H1 (cell line): ENCODE measurements at regions not wholly inside any gene's neighbourhood (a gene's known extent, or its start where the extent isn't known, plus 50 kb on each side); places are given as distances from the start of the nearest gene placed in this dataset.

ENCODE experiments used
- CTCF ChIA-PET: fragments of 300-600 bp; sonication (Branson Sonifier 250); formaldehyde crosslinking; loops from one replicate; lab custom pipeline; 2021; ENCODE audit not compliant: partially characterized antibody; lab: Charles Lee
- POLR2A ChIA-PET: fragments of 300-600 bp; sonication (Branson Sonifier 250); formaldehyde crosslinking; loops from one replicate; lab custom pipeline; 2021; ENCODE audit warnings: inconsistent platforms; ENCODE audit not compliant: partially characterized antibody; lab: Charles Lee
- DNase-seq, 2 experiments: peaks; one replicate each; pipeline versions ENCODE4 v3.0.0 to v3.0.0-alpha.2; 2010 to 2022; ENCODE audit warnings: low spot score in 2 of 2, low read depth in 1 of 2, mixed read lengths in 1 of 2
- FAIRE-seq: peaks from 2 replicates; lab custom pipeline; 2011; peaks lifted over from hg19 to GRCh38; lab: Jason Lieb, UNC
- H2AFZ ChIP-seq: 2 replicates; pipeline ENCODE4 v1.8.1; 2012; ENCODE audit warnings: low read length, inconsistent platforms
- H2AK5ac ChIP-seq: 2 replicates; pipeline ENCODE4 v1.6.1; 2013; ENCODE audit warnings: low read depth, low read length
- H2BK120ac ChIP-seq: replicated peaks from 2 replicates; pipeline ENCODE3; 2013; ENCODE audit warnings: low read depth, low read length, inconsistent platforms
- H2BK12ac ChIP-seq: 2 replicates; pipeline ENCODE4 v1.6.1; 2013; ENCODE audit warnings: low read depth, low read length
- H2BK15ac ChIP-seq: 2 replicates; pipeline ENCODE4 v1.6.1; 2013; ENCODE audit warnings: low read length
- H2BK20ac ChIP-seq: 2 replicates; pipeline ENCODE4 v1.6.1; 2013; ENCODE audit warnings: low read length
- H2BK5ac ChIP-seq: 2 replicates; pipeline ENCODE4 v1.6.1; 2013; ENCODE audit warnings: low read depth, low read length
- H3K14ac ChIP-seq: 2 replicates; pipeline ENCODE4 v1.6.1; 2013; ENCODE audit warnings: inconsistent platforms; ENCODE audit not compliant: insufficient read length
- H3K18ac ChIP-seq: 2 replicates; pipeline ENCODE4 v1.6.1; 2013; ENCODE audit warnings: low read length; ENCODE audit errors: extremely low read depth
- H3K23ac ChIP-seq: 2 replicates; pipeline ENCODE4 v1.6.1; 2013; ENCODE audit warnings: inconsistent platforms; ENCODE audit not compliant: insufficient read length
- H3K23me2 ChIP-seq: 2 replicates; pipeline ENCODE4 v1.6.1; 2013; ENCODE audit warnings: low read depth, low read length
- H3K27ac ChIP-seq: 2 replicates; pipeline ENCODE4 v1.6.1; 2011; ENCODE audit warnings: low read depth, low read length, inconsistent platforms
- H3K27me3 ChIP-seq, 4 experiments: replicated peaks in 1 of 4; 1 replicate in 1 of 4; 2 replicates in 3 of 4; pipeline versions ENCODE4 v1.6.1 to v1.8.1; 2011 to 2013; ENCODE audit warnings: low read length in 3 of 4, mild to moderate bottlenecking in 3 of 4, inconsistent platforms in 2 of 4, mixed read lengths in 2 of 4, moderate library complexity in 1 of 4; ENCODE audit not compliant: control insufficient read depth in 3 of 4, insufficient read depth in 3 of 4; ENCODE audit errors: extremely low read depth in 1 of 4
- H3K36me3 ChIP-seq, 4 experiments: 2 replicates each; pipeline versions ENCODE4 v1.6.1 to v1.8.1; 2011 to 2013; ENCODE audit warnings: mild to moderate bottlenecking in 4 of 4, low read length in 3 of 4, moderate library complexity in 2 of 4, control low read depth in 1 of 4, inconsistent platforms in 1 of 4; ENCODE audit not compliant: insufficient read depth in 4 of 4, control insufficient read depth in 2 of 4
- H3K4ac ChIP-seq: replicated peaks from 2 replicates; pipeline ENCODE3; 2013; ENCODE audit warnings: low read length, low read depth, mixed read lengths, inconsistent platforms; ENCODE audit not compliant: insufficient read length
- H3K4me1 ChIP-seq, 4 experiments: replicated peaks in 1 of 4; 1 replicate in 1 of 4; 2 replicates in 3 of 4; pipeline versions ENCODE4 v1.6.1 to v1.8.1; 2011 to 2013; ENCODE audit warnings: low read length in 3 of 4, inconsistent platforms in 2 of 4, mixed read lengths in 1 of 4; ENCODE audit not compliant: insufficient read depth in 4 of 4, control insufficient read depth in 3 of 4
- H3K4me2 ChIP-seq, 2 experiments: 2 replicates each; pipeline versions ENCODE4 v1.6.1 to v1.8.1; 2011 to 2013; ENCODE audit warnings: low read depth in 2 of 2, low read length in 2 of 2, control low read depth in 1 of 2, inconsistent platforms in 1 of 2, mild to moderate bottlenecking in 1 of 2; ENCODE audit not compliant: insufficient read depth in 1 of 2
- H3K4me3 ChIP-seq, 4 experiments: fragments of 200-600, 300-600 bp in 1 of 4; sonication (generic), shearing (Covaris generic), sonication (Bioruptor Twin) in 1 of 4; 2 replicates each; pipeline versions ENCODE4 v1.5.1 to v1.8.1; 2011 to 2016; ENCODE audit warnings: low read length in 4 of 4, low read depth in 3 of 4, control low read depth in 2 of 4, inconsistent platforms in 2 of 4, mild to moderate bottlenecking in 2 of 4, mixed read lengths in 1 of 4, moderate library complexity in 1 of 4; ENCODE audit not compliant: insufficient read depth in 2 of 4; ENCODE audit errors: extremely low read depth in 1 of 4
- H3K56ac ChIP-seq: replicated peaks from 2 replicates; pipeline ENCODE3; 2013; ENCODE audit warnings: low read depth, mild to moderate bottlenecking, mixed read lengths, low read length, inconsistent platforms; ENCODE audit not compliant: insufficient read length
- H3K79me1 ChIP-seq: 2 replicates; pipeline ENCODE4 v1.6.1; 2013; ENCODE audit warnings: low read depth, low read length, control low read depth
- H3K79me2 ChIP-seq, 2 experiments: 2 replicates each; pipeline versions ENCODE4 v1.6.1 to v1.8.1; 2012 to 2013; ENCODE audit warnings: low read length in 2 of 2, mild to moderate bottlenecking in 2 of 2, inconsistent platforms in 1 of 2; ENCODE audit not compliant: insufficient read depth in 2 of 2, control insufficient read depth in 1 of 2
- H3K9ac ChIP-seq, 4 experiments: replicated peaks in 1 of 4; 1 replicate in 1 of 4; 2 replicates in 3 of 4; pipeline versions ENCODE4 v1.6.1 to v1.8.1; 2011 to 2013; ENCODE audit warnings: low read depth in 3 of 4, low read length in 3 of 4, control low read depth in 2 of 4, mild to moderate bottlenecking in 2 of 4, moderate library complexity in 2 of 4, inconsistent platforms in 1 of 4; ENCODE audit errors: extremely low read depth in 1 of 4
- H3K9me3 ChIP-seq, 2 experiments: 2 replicates each; pipeline versions ENCODE4 v1.6.1 to v1.8.1; 2012 to 2013; ENCODE audit warnings: mild to moderate bottlenecking in 2 of 2, moderate library complexity in 2 of 2, control low read depth in 1 of 2, inconsistent platforms in 1 of 2, low read depth in 1 of 2, low read length in 1 of 2, mixed read lengths in 1 of 2; ENCODE audit not compliant: insufficient read depth in 2 of 2
- H4K20me1 ChIP-seq, 2 experiments: replicated peaks in 1 of 2; 2 replicates each; pipeline versions ENCODE3 to v1.8.1; 2011 to 2013; ENCODE audit warnings: inconsistent platforms in 2 of 2, low read length in 2 of 2, mild to moderate bottlenecking in 1 of 2; ENCODE audit not compliant: insufficient read depth in 2 of 2, control insufficient read depth in 1 of 2
- H4K5ac ChIP-seq: 2 replicates; pipeline ENCODE4 v1.6.1; 2013; ENCODE audit warnings: low read length, low read depth, mixed read lengths, inconsistent platforms; ENCODE audit not compliant: insufficient read length
- H4K8ac ChIP-seq: 2 replicates; pipeline ENCODE4 v1.8.0; 2013; ENCODE audit warnings: mild to moderate bottlenecking, moderate library complexity, low read length, inconsistent platforms; ENCODE audit not compliant: insufficient read depth; ENCODE audit errors: extremely low read depth
- H4K91ac ChIP-seq: replicated peaks from 2 replicates; pipeline ENCODE3; 2013; ENCODE audit warnings: low read length, mixed read lengths, inconsistent platforms; ENCODE audit not compliant: insufficient read length
- CBX8 ChIP-seq: fragments of 300-800, 300-1000 bp; sonication (generic); IDR thresholded peaks from 2 replicates; pipeline ENCODE4 v1.7.1; 2016; ENCODE audit warnings: low read depth, low read length, borderline replicate concordance
- E2F6 ChIP-seq: IDR thresholded peaks from 2 replicates; pipeline ENCODE4 v1.6.1; 2012; ENCODE audit warnings: inconsistent platforms
- EP300 ChIP-seq, 2 experiments: IDR thresholded peaks; 1 replicate in 1 of 2; 2 replicates in 1 of 2; pipeline ENCODE4 v1.6.1; 2011 to 2012; ENCODE audit warnings: low read depth in 2 of 2, low read length in 2 of 2, mild to moderate bottlenecking in 2 of 2, borderline replicate concordance in 1 of 2, inconsistent platforms in 1 of 2, moderate library complexity in 1 of 2
- JUND ChIP-seq: IDR thresholded peaks from 2 replicates; pipeline ENCODE4 v1.6.1; 2011; ENCODE audit warnings: mild to moderate bottlenecking, improper control_type of control experiment, low read length
- RAD21 ChIP-seq, 2 experiments: IDR thresholded peaks in 1 of 2; conservative IDR thresholded peaks in 1 of 2; 2 replicates each; pipeline ENCODE4 v1.6.1; 2011; ENCODE audit warnings: low read depth in 2 of 2, low read length in 2 of 2, improper control_type of control experiment in 1 of 2, inconsistent platforms in 1 of 2, mild to moderate bottlenecking in 1 of 2, moderate library complexity in 1 of 2
- RXRA ChIP-seq: IDR thresholded peaks from 2 replicates; pipeline ENCODE4 v1.6.1; 2011; ENCODE audit warnings: low read depth, mild to moderate bottlenecking, low read length, moderate library complexity; ENCODE audit not compliant: insufficient read depth
- WGBS, 2 experiments: shearing (Covaris generic) in 1 of 2; methylation state at CpG; one replicate each; pipeline versions ENCODE4 v1.1.6 to v1.1.7; 2013 to 2015; ENCODE audit warnings: low lambda C conversion rate in 2 of 2, mixed read lengths in 2 of 2, inconsistent platforms in 1 of 2, low coverage in 1 of 2, missing lambda C conversion rate in 1 of 2; ENCODE audit not compliant: insufficient replicate concordance in 2 of 2, insufficient coverage in 1 of 2, insufficient read length in 1 of 2; ENCODE audit errors: extremely low coverage in 1 of 2, missing lambda C conversion rate in 1 of 2; 5-methylcytosine and 5-hydroxymethylcytosine counted together

- Histone ChIP-seq H3K4me2 (no peak overlapping the region), H3K18ac (no peak overlapping the region)
Observed at GRCh38 chr18:22695674-22696073, 237.5 kb upstream of the RBBP8 start.

More at GRCh38 chr18:22695674-22696073, 237.5 kb upstream of the RBBP8 start:
- 86% methylated on average over 4 of the region's 4 CpGs; no CpG with 5 or more reads in 1 of the 2 experiments for WGBS, 2 experiments
- H2BK120ac ChIP-seq: no peak overlapping the region
- H3K36me3 ChIP-seq: no peaks in the 10 kb centered on the region
- no peak overlapping the region for H4K8ac ChIP-seq
- no peak overlapping the region for H2BK20ac ChIP-seq
- no peak for FAIRE-seq
- no peak for TF ChIP-seq JUND
- no peak for TF ChIP-seq CBX8
- TF ChIP-seq RAD21 (IDR thresholded peaks at IDR 0.05 in 1 of 2, conservative IDR thresholded peaks at IDR 0.05 in 1 of 2; ENCODE audit: low read depth in 2 of 2, low read length in 2 of 2): no peak
- no peak for TF ChIP-seq RXRA
- TF ChIP-seq E2F6: no peak
- TF ChIP-seq EP300 (IDR thresholded peaks at IDR 0.05; ENCODE audit: borderline replicate concordance in 1 of 2, low read depth in 2 of 2, low read length in 2 of 2): no peak
- H3K4ac ChIP-seq: no peak overlapping the region
- H3K27ac ChIP-seq: no peak overlapping the region
- H3K23me2 ChIP-seq: no peaks in the 10 kb centered on the region
- H2BK12ac ChIP-seq: no peak overlapping the region
- no peak overlapping the region for H4K91ac ChIP-seq
- H3K9ac ChIP-seq: no peak overlapping the region
- H4K20me1 ChIP-seq: no peaks in the 10 kb centered on the region
- no peaks in the 10 kb centered on the region for H3K79me2 ChIP-seq
- POLR2A ChIA-PET: no interaction called here
- H3K9me3 ChIP-seq: no peaks in the 10 kb centered on the region
- no peak overlapping the region for H2AFZ ChIP-seq
- CTCF ChIA-PET: interaction anchor here (1.7 kb wide), 1 partner anchor 8 kb away, joined by 7 read pairs; no protein-coding TSS in a partner anchor
- H3K4me1 ChIP-seq: peaks cover 0 to 4% (median 1%) of the 10 kb centered on the region in 4 experiments; a peak in 2 of 7 replicates
- H3K79me1 ChIP-seq: no peaks in the 10 kb centered on the region
- no peak overlapping the region for H3K4me3 ChIP-seq
- H3K23ac ChIP-seq: no peak overlapping the region
- H3K56ac ChIP-seq: no peak overlapping the region
- H2AK5ac ChIP-seq: no peak overlapping the region
- no peak overlapping the region for H2BK15ac ChIP-seq
- DNase-seq: no peak
- H4K5ac ChIP-seq: no peak overlapping the region
- no peak overlapping the region for H2BK5ac ChIP-seq
- H3K27me3 ChIP-seq: peaks cover 0 to 1% (median 0%) of the 10 kb centered on the region in 4 experiments; a peak in 1 of 7 replicates
- no peak overlapping the region for H3K14ac ChIP-seq
